ENCODE measurements at regions not wholly inside any gene's neighbourhood (a gene's known extent, or its start where the extent isn't known, plus 50 kb on each side); places are given as distances from the start of the nearest gene placed in this dataset.

DNA sequence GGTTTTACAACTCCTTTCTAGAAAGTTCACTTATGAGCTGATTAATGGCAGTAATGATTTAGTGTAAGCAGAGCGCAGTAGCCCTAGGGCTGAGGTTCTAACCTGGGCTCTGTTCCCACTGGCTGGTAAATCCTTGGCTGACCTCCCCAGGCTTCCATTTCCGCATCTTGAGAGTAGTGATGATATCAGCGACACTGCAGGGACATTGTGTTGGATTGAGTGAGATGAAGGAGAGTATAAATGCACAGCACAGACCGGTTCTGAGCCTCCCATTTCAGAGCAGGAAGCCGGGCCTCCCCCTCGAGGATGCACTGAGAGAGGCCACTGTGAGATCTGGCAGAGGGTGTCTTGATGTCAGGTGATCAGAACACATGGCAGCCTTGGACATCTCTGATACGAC lies 477.2 kb upstream of the SULF2 start:
- no peaks in the 10 kb centered on the region for H3K9me3 ChIP-seq (replicated peaks in 1 of 2; ENCODE audit: control insufficient read depth in 1 of 2, insufficient read depth in 1 of 2, low read length in 2 of 2)
- H3K4me2 ChIP-seq (replicated peaks; ENCODE audit: extremely low read depth, low read length, poor library complexity, severe bottlenecking), result no peak overlapping the region
- no peaks in the 10 kb centered on the region for H3K36me3 ChIP-seq (replicated peaks in 1 of 2; ENCODE audit: control insufficient read depth in 1 of 2, insufficient read depth in 2 of 2, low read length in 2 of 2)
- H3K4me3 Mint-ChIP-seq, result no peak overlapping the region
- no peak overlapping the region for H3K9ac ChIP-seq (ENCODE audit: insufficient read depth, low read length, poor library complexity, severe bottlenecking)
- H3K27ac Mint-ChIP-seq, result no peak overlapping the region
- DNase-seq, result no peak
- no peak overlapping the region for H2AFZ ChIP-seq (ENCODE audit: insufficient read depth, low read depth, low read length, poor library complexity, severe bottlenecking)
- H4K20me1 ChIP-seq (ENCODE audit: insufficient read depth, low read length), result no peaks in the 10 kb centered on the region
- 77% methylated on average over 5 of the region's 7 CpGs for WGBS (ENCODE audit: insufficient coverage)
- no peaks in the 10 kb centered on the region for H3K4me1 Mint-ChIP-seq
- TF ChIP-seq, protein P1, sequence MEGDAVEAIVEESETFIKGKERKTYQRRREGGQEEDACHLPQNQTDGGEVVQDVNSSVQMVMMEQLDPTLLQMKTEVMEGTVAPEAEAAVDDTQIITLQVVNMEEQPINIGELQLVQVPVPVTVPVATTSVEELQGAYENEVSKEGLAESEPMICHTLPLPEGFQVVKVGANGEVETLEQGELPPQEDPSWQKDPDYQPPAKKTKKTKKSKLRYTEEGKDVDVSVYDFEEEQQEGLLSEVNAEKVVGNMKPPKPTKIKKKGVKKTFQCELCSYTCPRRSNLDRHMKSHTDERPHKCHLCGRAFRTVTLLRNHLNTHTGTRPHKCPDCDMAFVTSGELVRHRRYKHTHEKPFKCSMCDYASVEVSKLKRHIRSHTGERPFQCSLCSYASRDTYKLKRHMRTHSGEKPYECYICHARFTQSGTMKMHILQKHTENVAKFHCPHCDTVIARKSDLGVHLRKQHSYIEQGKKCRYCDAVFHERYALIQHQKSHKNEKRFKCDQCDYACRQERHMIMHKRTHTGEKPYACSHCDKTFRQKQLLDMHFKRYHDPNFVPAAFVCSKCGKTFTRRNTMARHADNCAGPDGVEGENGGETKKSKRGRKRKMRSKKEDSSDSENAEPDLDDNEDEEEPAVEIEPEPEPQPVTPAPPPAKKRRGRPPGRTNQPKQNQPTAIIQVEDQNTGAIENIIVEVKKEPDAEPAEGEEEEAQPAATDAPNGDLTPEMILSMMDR (IDR thresholded peaks at IDR 0.05), result no peak
- no peak overlapping the region for H3K27ac ChIP-seq (ENCODE audit: low read depth in 1 of 2, low read length in 2 of 2)
- no peaks in the 10 kb centered on the region for H3K79me2 ChIP-seq (ENCODE audit: insufficient read depth, low read length)
- H3K36me3 Mint-ChIP-seq, result no peaks in the 10 kb centered on the region
- no peaks in the 10 kb centered on the region for H3K4me1 ChIP-seq (ENCODE audit: control insufficient read depth in 1 of 2, insufficient read depth in 2 of 2, low read length in 2 of 2)
- intact Hi-C loops (cut with micrococcal nuclease), result no loop called here
- peaks cover 7 to 14% (median 9%) of the 10 kb centered on the region in 3 donors for H3K27me3 Mint-ChIP-seq (ENCODE audit: low read depth in 3 of 3)
- no peak overlapping the region for H3K4me3 ChIP-seq (replicated peaks in 1 of 3; ENCODE audit: low read depth in 2 of 3, low read length in 3 of 3)
- peaks cover 0 to 4% (median 0%) of the 10 kb centered on the region in 7 donors for H3K9me3 Mint-ChIP-seq
- no peaks in the 10 kb centered on the region for H3K27me3 ChIP-seq (ENCODE audit: control insufficient read depth in 2 of 2, insufficient read depth in 2 of 2, low read length in 2 of 2)

DNA sequence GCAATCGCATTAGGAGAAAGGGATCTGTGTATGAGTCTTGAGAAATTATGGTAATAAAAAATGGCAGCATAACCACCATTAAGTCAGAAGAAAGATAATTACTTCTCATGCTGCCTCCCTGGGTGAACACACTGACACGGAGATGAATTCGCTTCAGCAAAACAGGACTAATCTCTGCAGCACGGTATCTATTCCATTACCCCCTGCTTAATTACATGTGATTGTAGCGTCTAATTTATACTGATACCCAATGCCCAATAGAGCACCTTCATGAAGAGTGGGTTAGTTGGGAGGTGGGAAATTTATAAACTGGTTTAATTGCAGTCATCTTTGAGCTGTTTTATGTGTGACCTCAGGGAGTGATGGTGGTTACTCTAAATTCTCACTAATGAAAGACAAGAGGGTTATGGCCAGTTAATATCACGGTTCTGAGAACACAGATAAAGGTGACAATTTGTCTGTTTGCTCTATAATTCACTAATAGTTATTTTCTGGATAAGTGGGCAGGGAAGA lies 476.2 kb upstream of the SULF2 start:
- no peak overlapping the region for H3K27ac ChIP-seq (ENCODE audit: low read depth in 1 of 2, low read length in 2 of 2)
- 100% methylated on average over 1 of the region's 6 CpGs for WGBS (ENCODE audit: insufficient coverage)
- no peaks in the 10 kb centered on the region for H3K4me1 ChIP-seq (ENCODE audit: control insufficient read depth in 1 of 2, insufficient read depth in 2 of 2, low read length in 2 of 2)
- no peaks in the 10 kb centered on the region for H3K79me2 ChIP-seq (ENCODE audit: insufficient read depth, low read length)
- no peaks in the 10 kb centered on the region for H3K9me3 ChIP-seq (replicated peaks in 1 of 2; ENCODE audit: control insufficient read depth in 1 of 2, insufficient read depth in 1 of 2, low read length in 2 of 2)
- no peaks in the 10 kb centered on the region for H4K20me1 ChIP-seq (ENCODE audit: insufficient read depth, low read length)
- Mint-ChIP-seq H3K27me3 (ENCODE audit: low read depth in 3 of 3) (peaks cover 7 to 14% (median 12%) of the 10 kb centered on the region in 3 donors), H3K27ac (no peak overlapping the region), H3K9me3 (peaks cover 0 to 4% (median 0%) of the 10 kb centered on the region in 7 donors), H3K36me3 (no peaks in the 10 kb centered on the region), H3K4me3 (no peak overlapping the region), H3K4me1 (no peaks in the 10 kb centered on the region)
- no peak for DNase-seq
- TF ChIP-seq, protein P1 (IDR thresholded peaks at IDR 0.05), result no peak
- no peak overlapping the region for H3K9ac ChIP-seq (ENCODE audit: insufficient read depth, low read length, poor library complexity, severe bottlenecking)
- no peak overlapping the region for H3K4me3 ChIP-seq (replicated peaks in 1 of 3; ENCODE audit: low read depth in 2 of 3, low read length in 3 of 3)
- no peak overlapping the region for H2AFZ ChIP-seq (ENCODE audit: insufficient read depth, low read depth, low read length, poor library complexity, severe bottlenecking)
- H3K36me3 ChIP-seq (replicated peaks in 1 of 2; ENCODE audit: control insufficient read depth in 1 of 2, insufficient read depth in 2 of 2, low read length in 2 of 2), result no peaks in the 10 kb centered on the region
- H3K27me3 ChIP-seq (ENCODE audit: control insufficient read depth in 2 of 2, insufficient read depth in 2 of 2, low read length in 2 of 2), result no peaks in the 10 kb centered on the region
- H3K4me2 ChIP-seq (replicated peaks; ENCODE audit: extremely low read depth, low read length, poor library complexity, severe bottlenecking), result no peak overlapping the region
- intact Hi-C loops (cut with micrococcal nuclease), result no loop called here

All from CD14-positive monocyte (primary cell).